SK-N-SH treated with all-trans-retinoic acid at 6 μM for 48 hours (cell line): ENCODE measurements at regions not wholly inside any gene's neighbourhood (a gene's known extent, or its start where the extent isn't known, plus 50 kb on each side); places are given as distances from the start of the nearest gene placed in this dataset.

ENCODE experiments used
- ATAC-seq: fragments of 200-7000 bp; cut with Tn5 transposase; 3 replicates; pipeline ENCODE4 v1.9.1; 2020; ENCODE audit warnings: mild to moderate bottlenecking, moderate library complexity
- ARNTL ChIP-seq: fragments of 450-650 bp; formaldehyde crosslinking; IDR thresholded peaks from 2 replicates; pipeline ENCODE4 v1.5.0; 2020; ENCODE audit warnings: low read depth, mild to moderate bottlenecking, moderate library complexity, borderline replicate concordance
- BACH2 ChIP-seq: fragments of 250-450 bp; sonication (Bioruptor Pico); IDR thresholded peaks from 2 replicates; pipeline ENCODE4 v1.9.0; 2021; ENCODE audit warnings: mild to moderate bottlenecking, borderline replicate concordance
- CREB5 ChIP-seq: fragments of 250-450 bp; sonication (Bioruptor Pico); IDR thresholded peaks from 2 replicates; pipeline ENCODE4 v1.5.1; 2020; ENCODE audit warnings: low read depth, mild to moderate bottlenecking, moderate library complexity
- CSDC2 ChIP-seq: fragments of 250-450 bp; sonication (Bioruptor Pico); IDR thresholded peaks from 2 replicates; pipeline ENCODE4 v1.5.0; 2020; ENCODE audit warnings: mild to moderate bottlenecking, moderate library complexity
- CSRNP3 ChIP-seq: fragments of 250-450 bp; sonication (Bioruptor Pico); IDR thresholded peaks from 2 replicates; pipeline ENCODE4 v1.5.1; 2021; ENCODE audit warnings: mild to moderate bottlenecking, moderate library complexity
- ESRRG ChIP-seq: fragments of 250-450 bp; sonication (Bioruptor Pico); IDR thresholded peaks from 2 replicates; pipeline ENCODE4 v1.6.1; 2021; ENCODE audit warnings: mild to moderate bottlenecking
- GLIS3 ChIP-seq: fragments of 250-450 bp; sonication (Bioruptor Pico); IDR thresholded peaks from 2 replicates; pipeline ENCODE4 v1.5.0; 2020; ENCODE audit warnings: mild to moderate bottlenecking, moderate library complexity
- ISL1 ChIP-seq: fragments of 250-450 bp; sonication (Bioruptor Pico); IDR thresholded peaks from 2 replicates; pipeline ENCODE4 v2.1.2; 2022; ENCODE audit warnings: mild to moderate bottlenecking, moderate library complexity
- PATZ1 ChIP-seq: fragments of 250-450 bp; sonication (Bioruptor Pico); IDR thresholded peaks from 2 replicates; pipeline ENCODE4 v1.8.0; 2020; ENCODE audit warnings: mild to moderate bottlenecking, moderate library complexity, borderline replicate concordance
- POU6F1 ChIP-seq: fragments of 250-450 bp; sonication (Bioruptor Pico); IDR thresholded peaks from 2 replicates; pipeline ENCODE4 v1.8.0; 2021; ENCODE audit warnings: low read depth, mild to moderate bottlenecking, moderate library complexity, borderline replicate concordance
- PPARA ChIP-seq: fragments of 250-450 bp; sonication (Bioruptor Pico); IDR thresholded peaks from 2 replicates; pipeline ENCODE4 v1.5.0; 2020; ENCODE audit warnings: mild to moderate bottlenecking, borderline replicate concordance
- RARB ChIP-seq: fragments of 250-450 bp; sonication (Bioruptor Pico); IDR thresholded peaks from 2 replicates; pipeline ENCODE4 v1.8.0; 2021; ENCODE audit warnings: mild to moderate bottlenecking, moderate library complexity
- SNAI2 ChIP-seq: fragments of 250-450 bp; sonication (Bioruptor Pico); IDR thresholded peaks from 2 replicates; pipeline ENCODE4 v1.5.0; 2020; ENCODE audit warnings: mild to moderate bottlenecking, moderate library complexity
- TCF4 ChIP-seq: fragments of 250-450 bp; sonication (Bioruptor Pico); IDR thresholded peaks from 2 replicates; pipeline ENCODE4 v1.8.0; 2021; ENCODE audit warnings: mild to moderate bottlenecking, moderate library complexity, borderline replicate concordance
- TOX ChIP-seq: fragments of 250-450 bp; sonication (Bioruptor Pico); IDR thresholded peaks from 2 replicates; pipeline ENCODE4 v1.8.0; 2021; ENCODE audit warnings: mild to moderate bottlenecking, moderate library complexity, borderline replicate concordance
- TSHZ2 ChIP-seq: fragments of 250-450 bp; sonication (Bioruptor Pico); IDR thresholded peaks from 2 replicates; pipeline ENCODE4 v1.5.0; 2020; ENCODE audit warnings: mild to moderate bottlenecking, moderate library complexity
- ZFP30 ChIP-seq: fragments of 450-650 bp; formaldehyde crosslinking; IDR thresholded peaks from 2 replicates; pipeline ENCODE4 v1.5.0; 2022; ENCODE audit warnings: mild to moderate bottlenecking, moderate library complexity

GRCh38 chr18:66826211-66826610, 222.3 kb upstream of the CDH19 start:
- no peak for ATAC-seq
- TF ChIP-seq ISL1 (CRISPR knock-in tag) (no peak), CSDC2 (CRISPR knock-in tag) (no peak), BACH2 (no peak), ESRRG (no peak), RARB (CRISPR knock-in tag) (no peak), POU6F1 (no peak), CREB5 (CRISPR knock-in tag) (no peak), PATZ1 (CRISPR knock-in tag) (no peak)

GRCh38 chr18:66825347-66825746, 221.5 kb upstream of the CDH19 start:
- ATAC-seq = no peak
- TF ChIP-seq TSHZ2 (CRISPR knock-in tag) = no peak
- TF ChIP-seq ARNTL (CRISPR knock-in tag) = no peak
- TF ChIP-seq GLIS3 = no peak
- no peak for TF ChIP-seq TCF4 (CRISPR knock-in tag)
- no peak for TF ChIP-seq ZFP30 (CRISPR knock-in tag)
- TF ChIP-seq PATZ1 (CRISPR knock-in tag) = no peak
- no peak for TF ChIP-seq TOX (CRISPR knock-in tag)
- no peak for TF ChIP-seq ISL1 (CRISPR knock-in tag)
- no peak for TF ChIP-seq CREB5 (CRISPR knock-in tag)
- no peak for TF ChIP-seq SNAI2 (CRISPR knock-in tag)
- TF ChIP-seq BACH2 = no peak

GRCh38 chr18:66819235-66819634, 215.3 kb upstream of the CDH19 start:
- no peak for TF ChIP-seq SNAI2 (CRISPR knock-in tag)
- TF ChIP-seq RARB (CRISPR knock-in tag) = no peak
- TF ChIP-seq TOX (CRISPR knock-in tag) = no peak

GRCh38 chr18:66813138-66813537, 209.2 kb upstream of the CDH19 start:
- TF ChIP-seq ZFP30 (CRISPR knock-in tag) (no peak), GLIS3 (no peak), CSRNP3 (no peak), TSHZ2 (CRISPR knock-in tag) (no peak), ESRRG (no peak), ISL1 (CRISPR knock-in tag) (no peak), PATZ1 (CRISPR knock-in tag) (no peak), PPARA (CRISPR knock-in tag) (no peak)
- no peak for ATAC-seq

More at GRCh38 chr18:66819235-66819634, 215.3 kb upstream of the CDH19 start:
- 0 out of 3 replicates have a peak, but pooled peaks have one; percentile 35 for ATAC-seq
